ENCODE measurements at regions not wholly inside any gene's neighbourhood (a gene's known extent, or its start where the extent isn't known, plus 50 kb on each side); places are given as distances from the start of the nearest gene placed in this dataset.
"Not testable (repeated sequence)": the region's sequence is repeated elsewhere in the genome, so short reads cannot be mapped to it uniquely, and the experiment has no call there.

GRCh38 chr18:8911408-8912340, 190.8 kb upstream of the NDUFV2 start:
- Histone ChIP-seq H3K36me3 (no peaks in the 10 kb centered on the region), H3K4me1 (no peaks in the 10 kb centered on the region), H3K27me3 (no peaks in the 10 kb centered on the region), H3K27ac (no peak overlapping the region), H3K9me3 (no peaks in the 10 kb centered on the region), H3K4me3 (no peak overlapping the region)
- DNase-seq (ENCODE audit: low spot score) = no peak
- TF ChIP-seq, protein P1, sequence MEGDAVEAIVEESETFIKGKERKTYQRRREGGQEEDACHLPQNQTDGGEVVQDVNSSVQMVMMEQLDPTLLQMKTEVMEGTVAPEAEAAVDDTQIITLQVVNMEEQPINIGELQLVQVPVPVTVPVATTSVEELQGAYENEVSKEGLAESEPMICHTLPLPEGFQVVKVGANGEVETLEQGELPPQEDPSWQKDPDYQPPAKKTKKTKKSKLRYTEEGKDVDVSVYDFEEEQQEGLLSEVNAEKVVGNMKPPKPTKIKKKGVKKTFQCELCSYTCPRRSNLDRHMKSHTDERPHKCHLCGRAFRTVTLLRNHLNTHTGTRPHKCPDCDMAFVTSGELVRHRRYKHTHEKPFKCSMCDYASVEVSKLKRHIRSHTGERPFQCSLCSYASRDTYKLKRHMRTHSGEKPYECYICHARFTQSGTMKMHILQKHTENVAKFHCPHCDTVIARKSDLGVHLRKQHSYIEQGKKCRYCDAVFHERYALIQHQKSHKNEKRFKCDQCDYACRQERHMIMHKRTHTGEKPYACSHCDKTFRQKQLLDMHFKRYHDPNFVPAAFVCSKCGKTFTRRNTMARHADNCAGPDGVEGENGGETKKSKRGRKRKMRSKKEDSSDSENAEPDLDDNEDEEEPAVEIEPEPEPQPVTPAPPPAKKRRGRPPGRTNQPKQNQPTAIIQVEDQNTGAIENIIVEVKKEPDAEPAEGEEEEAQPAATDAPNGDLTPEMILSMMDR (IDR thresholded peaks at IDR 0.05) = no peak

DNA sequence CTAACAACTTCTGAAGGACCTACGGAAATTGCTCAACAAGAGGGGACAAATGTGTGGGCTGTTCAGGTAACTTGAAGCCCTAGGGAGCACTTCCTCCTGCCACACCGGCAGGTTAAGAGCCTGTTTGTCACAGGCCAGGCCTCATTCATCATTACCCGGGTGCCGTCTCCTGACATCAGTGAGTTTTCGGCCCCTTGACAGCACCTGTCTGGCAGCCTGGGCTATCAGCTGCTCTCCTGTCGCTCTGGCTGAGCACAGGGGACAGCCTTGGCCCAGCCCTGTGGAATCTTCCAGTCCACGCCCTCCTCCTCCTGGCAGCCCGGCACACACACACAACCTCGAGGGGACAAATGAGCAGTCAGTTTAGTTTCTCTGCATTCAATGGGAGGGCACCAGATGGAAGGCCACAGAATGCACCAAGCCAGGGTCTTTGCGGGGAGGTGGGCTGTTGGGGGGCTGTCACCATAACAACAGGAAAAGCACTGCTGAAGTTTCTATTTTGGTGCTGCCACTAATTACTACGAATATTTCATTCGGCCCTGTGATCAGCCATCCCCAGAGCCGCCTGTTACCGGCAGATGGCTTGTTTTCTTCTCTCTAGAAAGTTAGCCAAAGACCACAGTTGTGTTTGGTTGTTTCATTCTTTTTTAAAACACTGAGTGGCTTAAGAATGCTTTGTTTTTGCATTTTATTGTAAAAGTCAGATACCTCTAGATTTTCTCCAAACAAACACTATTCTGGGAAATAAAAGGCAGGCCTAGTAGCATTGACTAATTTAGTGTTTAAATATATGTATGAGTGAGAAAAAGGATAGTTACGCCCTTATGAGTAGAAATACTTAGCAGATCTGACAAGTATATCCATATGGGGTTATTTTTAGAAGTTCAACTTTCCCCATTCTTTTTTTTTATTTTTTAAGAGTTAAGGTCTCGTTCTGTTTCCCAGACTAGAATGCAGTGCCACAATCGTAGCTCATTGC, 189.9 kb upstream of the NDUFV2 start:
- DNase-seq (ENCODE audit: low spot score) = no peak
- Histone ChIP-seq H3K27me3 (no peaks in the 10 kb centered on the region), H3K4me3 (no peak overlapping the region), H3K27ac (no peak overlapping the region), H3K36me3 (no peaks in the 10 kb centered on the region), H3K4me1 (no peaks in the 10 kb centered on the region), H3K9me3 (no peaks in the 10 kb centered on the region)
- TF ChIP-seq, protein P1 (IDR thresholded peaks at IDR 0.05) = no peak

DNA sequence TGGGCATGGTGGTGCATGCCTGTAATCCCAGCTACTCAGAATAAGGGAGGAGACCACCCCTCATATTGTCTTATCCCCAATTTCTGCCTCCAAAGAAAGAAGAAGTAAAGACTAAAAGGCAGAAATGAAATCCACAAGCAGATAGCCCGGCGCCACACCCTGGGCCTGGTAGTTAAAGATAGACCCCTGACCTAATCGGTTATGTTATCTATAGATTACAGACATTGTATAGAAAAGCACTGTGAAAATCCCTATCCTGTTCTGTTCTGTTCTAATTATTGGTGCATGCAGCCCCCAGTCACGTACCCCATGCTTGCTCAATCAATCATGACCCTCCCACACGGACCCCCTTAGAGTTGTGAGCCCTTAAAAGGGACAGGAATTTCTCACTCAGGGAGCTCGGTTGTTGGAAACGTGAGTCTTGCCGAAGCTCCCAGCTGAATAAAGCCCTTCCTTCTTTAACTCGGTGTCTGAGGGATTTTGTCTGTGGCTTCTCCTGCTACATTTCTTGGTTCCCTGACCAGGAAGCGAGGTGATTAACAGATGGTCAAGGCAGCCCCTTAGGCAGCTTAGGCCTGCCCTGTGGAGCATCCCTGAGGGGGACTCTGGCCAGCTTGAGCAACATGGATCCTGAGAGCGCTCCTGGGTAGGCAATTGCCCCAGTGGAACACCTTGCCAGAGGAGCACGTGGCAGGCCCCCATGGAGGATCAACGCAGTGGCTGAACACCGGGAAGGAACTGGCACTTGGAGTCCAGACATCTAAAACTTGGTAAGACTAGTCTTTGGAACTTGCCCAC, 188.7 kb upstream of the NDUFV2 start:
- not testable (repeated sequence) for H3K27ac ChIP-seq; H3K36me3 ChIP-seq; H3K9me3 ChIP-seq; H3K4me3 ChIP-seq; H3K27me3 ChIP-seq; H3K4me1 ChIP-seq; DNase-seq (ENCODE audit: low spot score)

- H3K4me3 ChIP-seq; H3K36me3 ChIP-seq; H3K27ac ChIP-seq; DNase-seq (ENCODE audit: low spot score); H3K9me3 ChIP-seq; H3K27me3 ChIP-seq; H3K4me1 ChIP-seq: not testable (repeated sequence)
Observed at GRCh38 chr18:8914404-8915264, 187.9 kb upstream of the NDUFV2 start.

- H3K9me3 ChIP-seq; H3K27me3 ChIP-seq; H3K4me3 ChIP-seq; DNase-seq (ENCODE audit: low spot score); H3K36me3 ChIP-seq; H3K4me1 ChIP-seq; H3K27ac ChIP-seq: not testable (repeated sequence)
Observed at GRCh38 chr18:8920856-8921787, 181.4 kb upstream of the NDUFV2 start.

GRCh38 chr18:8926464-8926863, 176.0 kb upstream of the NDUFV2 start:
- DNase-seq (ENCODE audit: low spot score) = no peak
- Histone ChIP-seq H3K36me3 (no peaks in the 10 kb centered on the region), H3K27ac (no peak overlapping the region), H3K4me1 (no peaks in the 10 kb centered on the region), H3K27me3 (no peaks in the 10 kb centered on the region), H3K9me3 (peaks cover 0 to 30% of the 10 kb centered on the region in 2 donors), H3K4me3 (no peak overlapping the region)
- TF ChIP-seq, protein P1 (IDR thresholded peaks at IDR 0.05) = no peak
